Spleen (tissue), 11 donors: ENCODE measurements at regions not wholly inside any gene's neighbourhood (a gene's known extent, or its start where the extent isn't known, plus 50 kb on each side); places are given as distances from the start of the nearest gene placed in this dataset.

Source experiments
- DNase-seq: peaks from one replicate; pipeline ENCODE4 v3.0.0-alpha.2; 2020
- H3K27ac ChIP-seq, 8 donors: fragments of 200-600 bp; sonication (generic) in 7 of 8; 1 replicate in 4 of 8; 2 replicates in 4 of 8; pipeline versions ENCODE4 v1.5.0 to v1.8.0; 2016 to 2021; ENCODE audit warnings: inconsistent platforms in 4 of 8, mild to moderate bottlenecking in 4 of 8, moderate library complexity in 1 of 8
- H3K27me3 ChIP-seq, 7 donors: fragments of 200-600 bp; sonication (generic) in 6 of 7; replicated peaks in 1 of 7; 1 replicate in 4 of 7; 2 replicates in 3 of 7; pipeline versions ENCODE4 v1.5.0 to v1.8.0; 2016 to 2021; ENCODE audit warnings: inconsistent platforms in 3 of 7, mild to moderate bottlenecking in 1 of 7
- H3K36me3 ChIP-seq, 6 donors: fragments of 200-600 bp; sonication (generic) in 5 of 6; 1 replicate in 4 of 6; 2 replicates in 2 of 6; pipeline versions ENCODE4 v1.5.0 to v1.8.0; 2016 to 2021; ENCODE audit warnings: inconsistent platforms in 2 of 6
- H3K4me1 ChIP-seq, 6 donors: fragments of 200-600 bp; sonication (generic) in 5 of 6; 1 replicate in 3 of 6; 2 replicates in 3 of 6; pipeline versions ENCODE4 v1.5.0 to v1.8.0; 2016 to 2021; ENCODE audit warnings: inconsistent platforms in 3 of 6
- H3K4me3 ChIP-seq, 8 donors: fragments of 200-600 bp; sonication (generic) in 7 of 8; 1 replicate in 4 of 8; 2 replicates in 4 of 8; pipeline versions ENCODE4 v1.5.0 to v1.8.0; 2016 to 2021; ENCODE audit warnings: inconsistent platforms in 4 of 8, mild to moderate bottlenecking in 4 of 8, moderate library complexity in 2 of 8
- H3K9me3 ChIP-seq, 8 donors: fragments of 200-600 bp; sonication (generic) in 7 of 8; 1 replicate in 4 of 8; 2 replicates in 4 of 8; pipeline versions ENCODE4 v1.5.0 to v1.8.0; 2016 to 2021; ENCODE audit warnings: inconsistent platforms in 4 of 8
- CTCF ChIP-seq, 11 experiments: fragments of 200-600 bp in 7 of 11; fragments of 450-650 bp in 4 of 11; sonication (generic) in 4 of 11; IDR thresholded peaks in 8 of 11; conservative IDR thresholded peaks in 3 of 11; 1 replicate in 7 of 11; 2 replicates in 4 of 11; pipeline versions ENCODE4 v1.4.0 to v1.8.0; 2016 to 2021; ENCODE audit warnings: antibody characterized with exemption in 11 of 11, inconsistent platforms in 4 of 11, mild to moderate bottlenecking in 1 of 11
- POLR2A ChIP-seq, 3 donors: fragments of 450-650 bp; IDR thresholded peaks; one replicate each; pipeline ENCODE4 v1.5.1; 2017; ENCODE audit warnings: antibody characterized with exemption in 3 of 3, mild to moderate bottlenecking in 1 of 3
- POLR2AphosphoS5 ChIP-seq, 3 donors: sonication (generic); formaldehyde crosslinking; IDR thresholded peaks; one replicate each; pipeline ENCODE4 v1.5.1; 2017; ENCODE audit warnings: antibody characterized with exemption in 3 of 3
- WGBS, 5 donors: extraction: QIAGEN DNeasy Blood & Tissue Kit in 3 of 5; methylation state at CpG; one replicate each; pipeline versions ENCODE4 v1.1.5 to v1.1.7; 2013 to 2018; 5-methylcytosine and 5-hydroxymethylcytosine counted together
- intact Hi-C: fragments of 100-400 bp; cut with DNase I; formaldehyde crosslinking; loops from one replicate; pipeline ENCODE4 v1.15.0; 2023; ENCODE audit warnings: low total_unique reads
- donor health status: healthy with polysubstance abuse.
- donor health status: DM: no; HTN: no; CAD: no; lungs with moderate emphysema.
- donor health status: DM: no; HTN: no; CAD: no.
- donor health status: Bipolar disorder and iron deficiency.
- donor health status: healthy.
- donor health status: DM: no; HTN: no; CAD: no.
- donor health status: DM: yes; HTN: yes; CAD: no.

- DNase-seq = no peak
- intact Hi-C loops = no loop called here
- no peaks in the 10 kb centered on the region for H3K9me3 ChIP-seq
- H3K27me3 ChIP-seq = no peaks in the 10 kb centered on the region
- H3K4me3 ChIP-seq = no peak overlapping the region
- TF ChIP-seq CTCF (IDR thresholded peaks at IDR 0.05 in 8 of 11, conservative IDR thresholded peaks at IDR 0.05 in 3 of 11) (no peak), POLR2AphosphoS5 (IDR thresholded peaks at IDR 0.05) (no peak), POLR2A (IDR thresholded peaks at IDR 0.05) (no peak)
- H3K4me1 ChIP-seq = no peaks in the 10 kb centered on the region
- H3K27ac ChIP-seq = no peak overlapping the region
- 73 to 89% (median 85%) methylated on average over 1 of the region's 1 CpG for WGBS, 5 donors
- no peaks in the 10 kb centered on the region for H3K36me3 ChIP-seq
Observed at GRCh38 chr13:59513686-59514085, 650.0 kb downstream of the DIAPH3 start.

GRCh38 chr13:59514316-59514715 is 649.4 kb downstream of the DIAPH3 start:
- H3K4me3 ChIP-seq = no peak overlapping the region
- 97 to 98% (median 98%) methylated on average over 5 of the region's 5 CpGs for WGBS, 5 donors
- no peak for DNase-seq
- H3K4me1 ChIP-seq = no peaks in the 10 kb centered on the region
- H3K27me3 ChIP-seq = no peaks in the 10 kb centered on the region
- intact Hi-C loops = no loop called here
- H3K36me3 ChIP-seq = no peaks in the 10 kb centered on the region
- no peak overlapping the region for H3K27ac ChIP-seq
- no peaks in the 10 kb centered on the region for H3K9me3 ChIP-seq
- TF ChIP-seq CTCF (IDR thresholded peaks at IDR 0.05 in 8 of 11, conservative IDR thresholded peaks at IDR 0.05 in 3 of 11) = no peak
- no peak for TF ChIP-seq POLR2AphosphoS5 (IDR thresholded peaks at IDR 0.05)
- TF ChIP-seq POLR2A (IDR thresholded peaks at IDR 0.05) = no peak

GRCh38 chr13:59519819-59520218 is 643.9 kb downstream of the DIAPH3 start:
- Histone ChIP-seq H3K36me3 (no peaks in the 10 kb centered on the region), H3K27ac (no peak overlapping the region), H3K4me1 (no peaks in the 10 kb centered on the region), H3K9me3 (no peaks in the 10 kb centered on the region), H3K4me3 (no peak overlapping the region), H3K27me3 (no peaks in the 10 kb centered on the region)
- WGBS, 5 donors = 88 to 97% (median 90%) methylated on average over 2 of the region's 2 CpGs
- TF ChIP-seq POLR2AphosphoS5 (IDR thresholded peaks at IDR 0.05) = no peak
- no peak for TF ChIP-seq POLR2A (IDR thresholded peaks at IDR 0.05)
- TF ChIP-seq CTCF (IDR thresholded peaks at IDR 0.05 in 8 of 11, conservative IDR thresholded peaks at IDR 0.05 in 3 of 11) = no peak
- no peak for DNase-seq
- intact Hi-C loops = no loop called here

- DNase-seq = no peak
- H3K27ac ChIP-seq = no peak overlapping the region
- no peak overlapping the region for H3K4me3 ChIP-seq
- H3K9me3 ChIP-seq = no peaks in the 10 kb centered on the region
- H3K27me3 ChIP-seq = no peaks in the 10 kb centered on the region
- WGBS, 5 donors = 88 to 97% (median 92%) methylated on average over 1 of the region's 1 CpG
- no peaks in the 10 kb centered on the region for H3K4me1 ChIP-seq
- H3K36me3 ChIP-seq = no peaks in the 10 kb centered on the region
- no peak for TF ChIP-seq CTCF (IDR thresholded peaks at IDR 0.05 in 8 of 11, conservative IDR thresholded peaks at IDR 0.05 in 3 of 11)
- no peak for TF ChIP-seq POLR2A (IDR thresholded peaks at IDR 0.05)
- TF ChIP-seq POLR2AphosphoS5 (IDR thresholded peaks at IDR 0.05) = no peak
- intact Hi-C loops = no loop called here
Observed at GRCh38 chr13:59521549-59521948, 642.2 kb downstream of the DIAPH3 start.
